ENCODE measurements at regions not wholly inside any gene's neighbourhood (a gene's known extent, or its start where the extent isn't known, plus 50 kb on each side); places are given as distances from the start of the nearest gene placed in this dataset.
"Not testable (repeated sequence)": the region's sequence is repeated elsewhere in the genome, so short reads cannot be mapped to it uniquely, and the experiment has no call there.

- DNase-seq = no peak
Observed at GRCh38 chr6:92011681-92012245, 1407.6 kb downstream of the EPHA7 start.

GRCh38 chr6:92008757-92009502, 1410.4 kb downstream of the EPHA7 start:
- no peak for DNase-seq

- DNase-seq = no peak
Observed at GRCh38 chr6:92000112-92000511, 1413.2 kb upstream of the MAP3K7 start.

- no peak for DNase-seq
Observed at GRCh38 chr6:91994787-91995186, 1407.9 kb upstream of the MAP3K7 start.

- no peak for DNase-seq
Observed at GRCh38 chr6:91982559-91982958, 1395.7 kb upstream of the MAP3K7 start.

- DNase-seq = peak; percentile 43
Observed at GRCh38 chr6:91976797-91977196, 1389.9 kb upstream of the MAP3K7 start.

- DNase-seq = peak; percentile 38
Observed at GRCh38 chr6:91970700-91971099, 1383.8 kb upstream of the MAP3K7 start.

- no peak for DNase-seq
Observed at GRCh38 chr6:91965872-91966271, 1379.0 kb upstream of the MAP3K7 start.

- no peak for DNase-seq
Observed at GRCh38 chr6:91961671-91962070, 1374.8 kb upstream of the MAP3K7 start.

- DNase-seq = no peak
Observed at GRCh38 chr6:91961236-91961635, 1374.4 kb upstream of the MAP3K7 start.

GRCh38 chr6:91941838-91942237, 1355.0 kb upstream of the MAP3K7 start:
- DNase-seq = no peak

GRCh38 chr6:91940801-91941200, 1353.9 kb upstream of the MAP3K7 start:
- DNase-seq = no peak

GRCh38 chr6:91926827-91927226, 1340.0 kb upstream of the MAP3K7 start:
- no peak for DNase-seq

GRCh38 chr6:91926361-91926760, 1339.5 kb upstream of the MAP3K7 start:
- no peak for DNase-seq

- DNase-seq = no peak
Observed at GRCh38 chr6:91911945-91912344, 1325.1 kb upstream of the MAP3K7 start.

GRCh38 chr6:91904586-91905164, 1317.8 kb upstream of the MAP3K7 start:
- DNase-seq = no peak

- no peak for DNase-seq
Observed at GRCh38 chr6:91895599-91896285, 1308.9 kb upstream of the MAP3K7 start.

GRCh38 chr6:91886183-91886795, 1299.4 kb upstream of the MAP3K7 start:
- DNase-seq = peak; percentile 34

- DNase-seq = not testable (repeated sequence)
Observed at GRCh38 chr6:91881791-91882190, 1294.9 kb upstream of the MAP3K7 start.

- DNase-seq = no peak
Observed at GRCh38 chr6:91879386-91879995, 1292.6 kb upstream of the MAP3K7 start.

- no peak for DNase-seq
Observed at GRCh38 chr6:91877994-91878393, 1291.1 kb upstream of the MAP3K7 start.

GRCh38 chr6:91874971-91875370, 1288.1 kb upstream of the MAP3K7 start:
- no peak for DNase-seq
